ENCODE measurements at regions not wholly inside any gene's neighbourhood (a gene's known extent, or its start where the extent isn't known, plus 50 kb on each side); places are given as distances from the start of the nearest gene placed in this dataset.
"Not testable (repeated sequence)": the region's sequence is repeated elsewhere in the genome, so short reads cannot be mapped to it uniquely, and the experiment has no call there.

- no peak for DNase-seq
Observed at GRCh38 chr4:126172126-126172525, 857.4 kb downstream of the FAT4 start.

DNA sequence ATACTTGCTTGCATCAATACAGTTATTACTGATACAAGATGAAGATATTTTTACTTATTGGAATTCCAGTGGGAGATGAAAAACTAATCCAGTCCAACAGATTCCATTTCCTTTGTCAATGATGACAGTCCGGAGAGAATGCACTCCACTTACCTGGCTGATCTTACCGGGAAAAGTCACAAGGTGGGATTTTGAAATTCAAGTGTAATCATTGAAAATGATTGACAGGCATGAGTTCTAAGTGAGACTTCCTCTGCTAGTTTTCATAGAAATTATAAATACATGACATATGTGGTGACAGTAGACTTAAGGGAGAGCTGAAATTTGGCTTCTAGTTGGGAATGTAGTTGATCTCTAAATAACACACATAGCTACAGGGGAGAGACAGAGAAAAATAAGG is 859.9 kb downstream of the FAT4 start:
- DNase-seq, result no peak

GRCh38 chr4:126180642-126181041 is 865.9 kb downstream of the FAT4 start:
- DNase-seq, result no peak

DNA sequence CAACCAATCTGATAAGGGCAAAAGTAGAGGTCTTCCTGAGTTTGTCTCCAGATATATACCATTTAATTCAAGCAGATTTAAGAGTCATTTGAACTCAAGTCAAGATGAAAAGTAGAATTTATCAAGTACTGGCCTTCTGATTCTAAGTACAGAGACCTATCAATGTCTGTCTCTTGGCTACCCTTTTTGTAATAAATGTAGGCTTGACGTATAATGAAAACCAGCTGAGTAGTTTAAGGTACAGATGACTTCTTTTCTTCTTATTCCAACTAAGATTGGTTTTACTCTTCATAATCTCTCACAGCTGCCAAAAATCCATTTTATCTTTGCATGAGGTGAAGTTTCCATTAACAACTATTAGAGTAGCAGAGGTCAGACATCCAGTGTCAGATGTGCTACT is 867.6 kb downstream of the FAT4 start:
- DNase-seq, result no peak

GRCh38 chr4:126182786-126183185 is 868.0 kb downstream of the FAT4 start:
- DNase-seq, result no peak

GRCh38 chr4:126183206-126183605 is 868.5 kb downstream of the FAT4 start:
- DNase-seq, result no peak

DNA sequence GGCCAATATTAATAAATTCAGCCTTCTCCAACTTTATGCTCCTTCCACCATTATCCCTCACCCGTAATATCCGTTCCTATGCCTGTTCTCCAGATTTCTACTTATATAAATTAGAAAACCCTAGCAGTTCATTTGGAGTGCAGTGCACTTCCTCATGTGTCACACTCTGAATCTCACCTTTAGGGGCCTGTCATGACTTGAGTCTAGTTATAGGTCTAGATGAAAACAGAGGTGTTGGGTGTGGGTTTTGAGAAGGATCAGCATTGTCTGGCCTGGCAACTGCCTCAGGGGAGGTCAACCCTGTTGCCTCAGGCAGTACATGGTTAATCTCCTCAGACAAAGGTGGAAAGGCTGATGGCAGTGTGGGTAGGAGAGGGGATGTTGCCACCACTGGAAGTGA is 876.8 kb downstream of the FAT4 start:
- DNase-seq, result no peak

- DNase-seq, result no peak
Observed at GRCh38 chr4:126192506-126192905, 877.8 kb downstream of the FAT4 start.

- not testable (repeated sequence) for DNase-seq
Observed at GRCh38 chr4:126201251-126202138, 886.7 kb downstream of the FAT4 start.

GRCh38 chr4:126202226-126202625 is 887.5 kb downstream of the FAT4 start:
- no peak for DNase-seq

DNA sequence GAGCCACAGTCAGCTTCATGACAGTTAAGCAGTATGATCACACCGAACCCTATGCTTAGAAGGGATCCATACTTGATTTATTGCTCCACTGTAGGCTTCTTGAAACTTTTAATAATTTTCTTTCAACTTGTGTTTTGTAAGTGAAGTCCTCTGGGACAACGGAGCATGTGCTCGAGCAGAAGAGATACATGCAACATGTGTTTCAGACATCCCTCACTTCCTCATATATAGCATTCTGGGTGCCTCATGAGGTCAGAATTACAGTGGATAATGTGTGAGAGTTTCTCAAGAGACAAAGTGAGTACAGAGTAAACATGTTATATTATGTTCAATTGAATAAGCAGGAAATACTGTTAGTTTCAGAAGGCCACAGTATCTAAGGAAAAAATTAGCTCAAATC is 893.2 kb downstream of the FAT4 start:
- DNase-seq, result peak; percentile 5

- no peak for DNase-seq
Observed at GRCh38 chr4:126209147-126209546, 894.4 kb downstream of the FAT4 start.

GRCh38 chr4:126213996-126214395 is 899.2 kb downstream of the FAT4 start:
- no peak for DNase-seq

GRCh38 chr4:126215759-126216158 is 901.0 kb downstream of the FAT4 start:
- DNase-seq, result no peak

DNA sequence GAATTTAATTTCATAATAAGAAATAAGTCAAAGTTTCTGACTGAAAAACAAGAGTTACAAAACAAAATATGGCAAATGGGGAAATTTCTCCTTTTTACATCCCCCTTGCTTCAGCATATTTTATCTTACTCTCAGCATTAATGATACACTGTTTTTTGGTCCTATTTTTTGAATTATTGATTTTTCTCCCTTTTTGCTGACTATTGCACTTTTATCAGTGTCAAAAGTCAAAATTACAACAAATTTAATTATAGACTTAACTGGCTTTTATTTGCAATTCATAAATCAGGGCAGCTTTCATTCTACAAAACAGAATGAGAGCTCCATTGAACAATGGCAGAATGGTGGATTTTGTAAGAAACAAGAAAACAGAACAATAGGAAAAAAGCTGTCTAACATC is 901.9 kb downstream of the FAT4 start:
- no peak for DNase-seq

GRCh38 chr4:126221282-126221681 is 906.5 kb downstream of the FAT4 start:
- DNase-seq, result no peak

DNA sequence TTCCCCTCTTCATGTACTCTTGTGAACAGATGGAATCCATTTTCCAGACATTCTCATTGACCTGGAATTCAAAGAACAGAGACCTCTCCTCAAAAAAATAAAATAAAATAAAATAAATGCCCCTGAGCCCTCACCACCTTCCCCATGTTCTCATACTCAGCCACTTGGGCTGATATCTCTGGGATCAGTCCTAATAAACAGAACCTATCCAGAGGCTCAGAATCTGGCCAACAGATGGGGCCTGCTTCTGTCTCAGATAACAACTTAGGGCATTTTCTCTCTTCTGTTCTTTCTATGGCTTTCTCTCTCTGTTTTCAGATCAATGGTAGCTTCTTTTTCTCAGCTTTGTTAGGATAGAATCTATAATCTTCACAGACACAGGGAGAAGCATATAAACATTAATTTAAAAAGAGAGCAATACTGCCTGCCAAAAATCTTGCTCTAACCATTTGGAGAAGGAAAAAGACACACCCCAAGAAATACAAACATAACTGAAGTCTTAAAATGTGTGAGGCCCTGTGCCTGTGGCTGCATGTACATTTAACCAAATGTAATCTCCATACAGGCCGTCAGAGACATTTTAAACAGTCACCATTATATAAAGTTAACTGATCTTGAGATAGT is 907.1 kb downstream of the FAT4 start:
- DNase-seq, result no peak

DNA sequence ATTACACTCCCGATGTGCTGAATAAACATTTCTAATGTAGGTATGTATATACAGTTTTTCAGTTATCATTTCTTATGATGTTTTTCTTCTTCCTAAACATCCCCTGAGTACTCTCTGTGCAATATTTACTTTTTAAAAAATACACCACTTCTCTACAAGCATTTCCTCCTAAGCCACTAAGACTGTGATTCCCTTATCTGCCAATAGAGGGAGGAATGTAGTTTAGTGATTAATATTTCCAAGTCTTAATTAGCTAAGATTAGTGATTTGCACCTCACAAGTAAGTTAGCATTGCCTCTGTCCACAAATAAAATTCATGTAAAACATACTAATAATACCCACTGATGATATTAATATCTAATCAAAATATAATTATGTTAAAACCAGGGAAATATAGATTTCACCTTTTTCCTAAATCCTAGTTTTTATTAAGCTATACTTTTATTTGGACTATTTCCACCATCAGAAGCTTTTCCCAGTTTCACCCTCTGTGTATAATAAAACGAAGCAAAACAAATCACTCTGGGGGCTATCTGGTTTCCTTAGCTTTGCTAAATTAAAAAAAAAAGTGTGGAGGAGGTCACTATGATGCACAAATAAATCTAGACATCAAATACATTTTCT is 909.1 kb downstream of the FAT4 start:
- DNase-seq, result no peak

GRCh38 chr4:126227428-126227827 is 912.7 kb downstream of the FAT4 start:
- DNase-seq, result no peak

DNA sequence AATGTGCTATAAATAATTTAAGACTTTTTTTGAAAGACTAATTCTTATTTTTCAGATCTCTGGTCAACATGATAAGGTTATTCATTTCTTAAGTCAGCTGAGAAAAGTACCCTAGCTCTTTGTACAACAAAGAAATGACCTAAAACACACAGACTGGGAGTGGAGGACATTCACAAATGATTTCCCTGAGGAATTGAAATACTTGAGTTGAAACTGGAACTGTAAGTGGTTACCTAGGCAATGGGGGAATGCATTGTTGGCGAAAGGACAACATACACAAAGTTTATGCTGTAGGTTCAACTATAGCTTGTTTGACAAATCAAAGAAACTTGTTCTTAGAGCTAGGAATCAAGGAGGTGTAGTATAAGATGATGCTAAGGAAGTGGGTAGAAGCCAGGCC is 915.5 kb downstream of the FAT4 start:
- no peak for DNase-seq

- no peak for DNase-seq
Observed at GRCh38 chr4:126233483-126233882, 918.7 kb downstream of the FAT4 start.

DNA sequence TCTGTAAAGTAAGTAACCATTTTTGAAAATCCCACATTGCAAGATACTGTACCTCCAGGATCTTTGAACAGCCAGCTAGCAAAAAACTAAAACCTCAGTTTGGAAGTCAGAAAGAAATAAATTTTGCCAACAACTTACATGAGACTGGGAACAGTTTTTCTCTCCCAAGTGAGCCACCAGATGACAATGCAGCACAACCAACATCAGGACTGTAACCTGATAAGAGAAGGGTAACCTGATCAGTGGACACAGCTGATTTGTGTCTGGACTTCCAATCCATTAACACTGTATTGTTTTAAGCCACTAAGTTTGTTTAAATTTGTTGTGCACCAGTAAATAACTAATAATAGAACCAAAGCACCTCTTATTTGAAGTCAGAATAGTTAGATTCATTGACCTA is 923.3 kb downstream of the FAT4 start:
- no peak for DNase-seq

- DNase-seq, result no peak
Observed at GRCh38 chr4:126241634-126242033, 926.9 kb downstream of the FAT4 start.

All from DMS153 (cell line).